ENCODE measurements at regions not wholly inside any gene's neighbourhood (a gene's known extent, or its start where the extent isn't known, plus 50 kb on each side); places are given as distances from the start of the nearest gene placed in this dataset.

DNA sequence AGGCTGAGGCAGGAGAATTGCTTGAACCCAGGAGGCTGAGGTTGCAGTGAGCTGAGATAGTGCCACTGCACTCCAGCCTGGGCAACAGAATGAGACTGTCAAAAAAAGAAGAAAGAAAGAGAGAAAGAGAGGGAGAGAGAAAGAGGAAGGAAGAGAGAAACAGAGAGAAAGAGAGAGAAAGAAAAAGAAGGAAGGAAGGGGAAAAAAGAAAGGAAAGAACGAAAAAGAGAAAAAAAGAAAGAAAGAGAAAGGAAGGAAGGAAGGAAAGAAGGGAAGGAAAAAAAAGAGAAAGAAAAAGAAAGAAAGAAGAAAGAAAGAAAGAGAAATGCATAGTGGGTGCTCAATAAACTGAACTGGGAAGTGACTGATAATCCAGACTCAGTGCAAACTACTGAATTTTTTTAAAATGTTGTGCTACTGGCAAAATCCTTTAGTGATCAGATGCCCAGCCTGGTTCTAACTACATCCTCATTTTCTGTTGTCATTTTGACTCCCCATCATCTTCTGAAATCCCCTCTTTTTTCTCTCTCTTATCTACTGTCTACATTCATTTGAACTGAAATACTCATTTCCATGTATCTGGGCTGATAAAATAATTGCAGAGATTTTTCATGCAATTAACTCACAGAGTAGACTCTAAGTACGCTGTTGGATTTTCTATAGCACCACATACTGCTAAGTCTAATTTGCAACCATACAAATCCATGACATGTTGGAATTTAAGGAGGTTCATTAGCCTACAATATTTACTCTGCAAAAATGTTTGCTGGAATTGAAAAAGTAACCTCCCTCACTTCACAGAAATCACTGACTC is 85.3 kb upstream of the HIVEP1 start:
- TF ChIP-seq, protein P1, sequence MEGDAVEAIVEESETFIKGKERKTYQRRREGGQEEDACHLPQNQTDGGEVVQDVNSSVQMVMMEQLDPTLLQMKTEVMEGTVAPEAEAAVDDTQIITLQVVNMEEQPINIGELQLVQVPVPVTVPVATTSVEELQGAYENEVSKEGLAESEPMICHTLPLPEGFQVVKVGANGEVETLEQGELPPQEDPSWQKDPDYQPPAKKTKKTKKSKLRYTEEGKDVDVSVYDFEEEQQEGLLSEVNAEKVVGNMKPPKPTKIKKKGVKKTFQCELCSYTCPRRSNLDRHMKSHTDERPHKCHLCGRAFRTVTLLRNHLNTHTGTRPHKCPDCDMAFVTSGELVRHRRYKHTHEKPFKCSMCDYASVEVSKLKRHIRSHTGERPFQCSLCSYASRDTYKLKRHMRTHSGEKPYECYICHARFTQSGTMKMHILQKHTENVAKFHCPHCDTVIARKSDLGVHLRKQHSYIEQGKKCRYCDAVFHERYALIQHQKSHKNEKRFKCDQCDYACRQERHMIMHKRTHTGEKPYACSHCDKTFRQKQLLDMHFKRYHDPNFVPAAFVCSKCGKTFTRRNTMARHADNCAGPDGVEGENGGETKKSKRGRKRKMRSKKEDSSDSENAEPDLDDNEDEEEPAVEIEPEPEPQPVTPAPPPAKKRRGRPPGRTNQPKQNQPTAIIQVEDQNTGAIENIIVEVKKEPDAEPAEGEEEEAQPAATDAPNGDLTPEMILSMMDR (IDR thresholded peaks at IDR 0.05; ENCODE audit: borderline replicate concordance, control extremely low read depth, extremely low read depth, insufficient read depth, missing control alignments): no peak
- in situ Hi-C loops (cut with MboI; ENCODE audit: low sequenced_read_pairs, unreplicated experiment): no loop called here
- no peak for DNase-seq (ENCODE audit: low spot score)

DNA sequence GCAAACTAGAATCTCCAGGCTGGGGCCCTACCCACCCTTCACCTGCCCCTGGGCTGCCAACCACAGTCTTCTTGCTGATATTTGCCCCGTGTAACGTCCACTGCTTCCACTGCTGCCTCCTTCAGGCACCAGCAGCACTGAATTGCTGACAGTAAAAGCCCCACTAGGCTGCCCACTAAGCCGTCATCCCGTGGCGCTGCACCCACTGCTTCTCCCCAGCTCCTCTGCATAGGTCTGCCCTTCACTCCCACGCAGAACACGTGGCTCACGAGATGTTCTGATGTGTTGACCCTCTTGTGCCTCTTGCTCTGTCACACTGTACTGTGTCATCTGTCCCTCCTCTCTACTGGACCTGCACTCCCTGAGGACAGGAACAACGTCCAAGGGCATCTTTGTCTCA is 86.3 kb upstream of the HIVEP1 start:
- TF ChIP-seq, protein P1 (IDR thresholded peaks at IDR 0.05; ENCODE audit: borderline replicate concordance, control extremely low read depth, extremely low read depth, insufficient read depth, missing control alignments): no peak
- in situ Hi-C loops (cut with MboI; ENCODE audit: low sequenced_read_pairs, unreplicated experiment): no loop called here
- DNase-seq (ENCODE audit: low spot score): no peak

DNA sequence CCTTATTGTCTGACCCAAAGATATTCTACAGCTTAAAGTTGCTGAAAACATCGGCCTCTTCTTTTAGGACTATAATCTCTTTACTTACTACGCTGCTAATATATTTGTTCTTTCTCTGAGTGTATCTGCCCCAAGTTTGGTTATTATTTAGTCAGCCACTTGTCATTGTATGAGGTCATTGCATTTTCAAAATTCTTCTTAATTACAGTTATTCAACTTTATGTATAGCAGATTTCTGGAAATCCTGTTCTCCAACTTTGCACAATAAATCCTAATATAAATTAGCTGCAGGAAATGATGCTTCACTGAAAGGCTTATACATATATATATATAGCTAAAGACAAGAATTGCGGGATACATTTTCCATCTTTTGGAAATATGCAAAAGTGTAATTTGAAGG is 88.5 kb upstream of the HIVEP1 start:
- no peak for DNase-seq (ENCODE audit: low spot score)
- in situ Hi-C loops (cut with MboI; ENCODE audit: low sequenced_read_pairs, unreplicated experiment): no loop called here
- TF ChIP-seq, protein P1 (IDR thresholded peaks at IDR 0.05; ENCODE audit: borderline replicate concordance, control extremely low read depth, extremely low read depth, insufficient read depth, missing control alignments): no peak

DNA sequence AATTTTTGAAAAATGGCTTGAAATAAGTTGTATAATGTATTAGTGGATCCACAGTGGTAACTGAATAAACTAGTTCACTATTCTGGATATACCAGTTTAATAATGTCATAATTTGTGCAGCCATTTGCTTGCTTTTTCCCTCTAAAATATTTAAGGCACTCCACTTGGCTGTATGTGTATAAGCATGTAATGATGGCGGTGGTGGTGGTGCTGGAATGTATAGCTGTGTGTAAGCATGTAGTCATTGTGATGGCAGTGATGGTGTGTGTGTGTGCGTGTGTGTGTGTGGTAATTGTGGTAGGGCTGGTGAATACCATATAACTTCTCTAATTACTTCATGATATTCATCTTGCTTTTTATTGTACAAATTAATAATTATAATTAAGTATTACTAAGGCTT is 89.2 kb upstream of the HIVEP1 start:
- TF ChIP-seq, protein P1 (IDR thresholded peaks at IDR 0.05; ENCODE audit: borderline replicate concordance, control extremely low read depth, extremely low read depth, insufficient read depth, missing control alignments): no peak
- DNase-seq (ENCODE audit: low spot score): no peak
- in situ Hi-C loops (cut with MboI; ENCODE audit: low sequenced_read_pairs, unreplicated experiment): no loop called here

DNA sequence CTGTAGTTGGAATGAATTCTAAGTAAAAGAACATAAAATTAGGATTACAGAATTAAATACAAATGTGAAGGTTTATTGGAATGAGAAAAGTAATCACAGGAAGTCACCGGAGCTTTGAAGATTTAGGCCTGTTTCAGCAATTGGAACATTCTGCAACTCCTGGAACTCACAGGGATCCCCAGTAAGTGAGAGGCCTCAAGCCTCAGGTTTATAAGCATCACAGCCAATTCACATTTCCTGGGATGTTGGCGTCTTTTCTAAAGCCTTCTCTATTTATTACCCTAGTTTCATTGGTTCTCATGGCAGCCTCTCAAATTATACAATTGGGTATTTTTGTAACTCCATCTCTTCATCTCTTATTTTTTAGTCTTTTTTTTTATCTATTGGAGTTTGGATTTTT is 90.4 kb upstream of the HIVEP1 start:
- no peak for DNase-seq (ENCODE audit: low spot score)
- TF ChIP-seq, protein P1 (IDR thresholded peaks at IDR 0.05; ENCODE audit: borderline replicate concordance, control extremely low read depth, extremely low read depth, insufficient read depth, missing control alignments): no peak
- in situ Hi-C loops (cut with MboI; ENCODE audit: low sequenced_read_pairs, unreplicated experiment): no loop called here

DNA sequence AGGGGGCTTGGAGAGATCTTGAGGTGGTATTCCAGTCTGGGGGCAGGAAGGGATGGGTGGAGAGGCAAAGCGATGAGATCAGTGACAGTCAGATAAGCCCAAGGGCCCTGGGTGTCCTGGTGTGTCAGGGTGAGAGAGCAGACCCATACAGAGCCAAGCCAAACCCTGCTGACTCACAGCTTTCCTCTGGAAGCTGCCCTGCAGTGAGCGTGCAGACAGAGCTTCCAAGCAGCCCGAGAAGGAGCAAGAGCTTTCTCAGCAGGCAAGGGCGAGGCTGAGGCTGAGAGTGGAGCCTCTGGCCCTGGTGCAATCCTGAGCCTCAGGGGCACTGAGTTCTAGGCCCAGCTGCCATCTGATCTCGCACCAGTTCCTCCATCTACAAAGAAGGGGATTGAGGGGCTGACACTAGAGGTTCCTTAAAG is 91.1 kb upstream of the HIVEP1 start:
- no peak for DNase-seq (ENCODE audit: low spot score)
- in situ Hi-C loops (cut with MboI; ENCODE audit: low sequenced_read_pairs, unreplicated experiment): no loop called here
- TF ChIP-seq, protein P1 (IDR thresholded peaks at IDR 0.05; ENCODE audit: borderline replicate concordance, control extremely low read depth, extremely low read depth, insufficient read depth, missing control alignments): no peak
